IMR-90 (cell line): ENCODE measurements at regions not wholly inside any gene's neighbourhood (a gene's known extent, or its start where the extent isn't known, plus 50 kb on each side); places are given as distances from the start of the nearest gene placed in this dataset.

Source experiments
- CTCF ChIP-seq: conservative IDR thresholded peaks from 2 replicates; pipeline ENCODE4 v1.5.1; 2012; ENCODE audit warnings: mild to moderate bottlenecking, low read depth, low read length, improper control_type of control experiment
- POLR2A ChIP-seq: IDR thresholded peaks from 2 replicates; pipeline ENCODE4 v1.6.1; 2012; ENCODE audit warnings: mild to moderate bottlenecking, low read depth, low read length

DNA sequence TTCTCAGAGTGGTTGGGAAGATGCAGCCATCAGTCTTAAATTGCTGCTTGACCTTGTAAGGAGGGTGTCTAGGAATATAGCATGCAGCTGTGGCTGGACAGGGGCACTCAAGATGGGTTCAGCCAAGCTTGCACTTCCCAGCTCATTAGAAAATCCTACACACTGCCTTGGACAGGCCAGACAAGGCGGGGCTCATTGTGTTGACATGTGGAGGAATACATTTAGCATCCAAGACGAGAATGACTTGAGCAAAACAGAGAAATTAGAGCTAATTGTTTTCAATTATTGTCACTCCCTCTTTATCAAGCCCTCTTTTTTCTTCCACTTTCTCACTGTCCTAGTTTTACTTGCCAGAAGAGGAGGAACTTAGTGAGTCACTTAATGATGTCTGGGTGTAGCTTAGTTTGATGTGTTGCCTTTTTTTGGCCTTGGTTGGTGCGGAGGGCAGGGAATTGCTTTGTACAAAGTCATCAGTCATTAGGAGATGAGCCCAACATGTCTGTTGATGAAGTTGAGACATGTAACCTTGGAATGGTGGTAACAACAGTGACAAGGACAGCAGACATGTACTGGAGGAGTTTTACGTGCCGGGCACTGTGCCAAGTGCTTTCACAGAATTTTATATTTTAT is 1219.3 kb upstream of the WWC1 start:
- TF ChIP-seq POLR2A: no peak
- TF ChIP-seq CTCF: no peak
